Ascending aorta (tissue), 2 donors: ENCODE measurements at regions not wholly inside any gene's neighbourhood (a gene's known extent, or its start where the extent isn't known, plus 50 kb on each side); places are given as distances from the start of the nearest gene placed in this dataset.

Experiments
- DNase-seq, 2 donors: peaks; one replicate each; pipeline ENCODE4 v3.0.0-alpha.2; 2019; ENCODE audit warnings: low spot score in 2 of 2
- H3K27ac ChIP-seq, 2 donors: fragments of 200-600 bp; sonication (generic); one replicate each; pipeline ENCODE4 v1.5.1; 2016 to 2017; ENCODE audit warnings: mild to moderate bottlenecking in 1 of 2
- H3K27me3 ChIP-seq: fragments of 200-600 bp; sonication (generic); one replicate; pipeline ENCODE4 v1.5.1; 2017
- H3K36me3 ChIP-seq, 2 donors: fragments of 200-600 bp; sonication (generic); one replicate each; pipeline ENCODE4 v1.5.1; 2016
- H3K4me1 ChIP-seq, 2 donors: fragments of 200-600 bp; sonication (generic); one replicate each; pipeline ENCODE4 v1.5.1; 2016 to 2017; ENCODE audit warnings: mild to moderate bottlenecking in 1 of 2
- H3K4me3 ChIP-seq, 2 donors: fragments of 200-600 bp; sonication (generic); one replicate each; pipeline ENCODE4 v1.5.1; 2016 to 2017; ENCODE audit warnings: mild to moderate bottlenecking in 1 of 2
- H3K9me3 ChIP-seq, 2 donors: fragments of 200-600 bp; sonication (generic); one replicate each; pipeline ENCODE4 v1.5.1; 2016
- CTCF ChIP-seq, 3 experiments: fragments of 200-600 bp in 2 of 3; fragments of 450-650 bp in 1 of 3; sonication (generic) in 2 of 3; IDR thresholded peaks; one replicate each; pipeline ENCODE4 v1.5.1; 2016 to 2019; ENCODE audit warnings: antibody characterized with exemption in 3 of 3, mild to moderate bottlenecking in 1 of 3, moderate library complexity in 1 of 3
- intact Hi-C: fragments of 100-400 bp; cut with DNase I; formaldehyde crosslinking; loops from one replicate; pipeline ENCODE4 v1.15.1; 2023

GRCh38 chr6:164502833-164503232 lies 806.6 kb downstream of the C6orf118 start:
- H3K27me3 ChIP-seq = no peaks in the 10 kb centered on the region
- no peak overlapping the region for H3K4me3 ChIP-seq
- H3K27ac ChIP-seq = no peak overlapping the region
- no peak for TF ChIP-seq CTCF (IDR thresholded peaks at IDR 0.05)
- H3K36me3 ChIP-seq = no peaks in the 10 kb centered on the region
- no peaks in the 10 kb centered on the region for H3K9me3 ChIP-seq
- no peak for DNase-seq
- intact Hi-C loops = no loop called here
- no peaks in the 10 kb centered on the region for H3K4me1 ChIP-seq

- H3K4me3 ChIP-seq = no peak overlapping the region
- H3K36me3 ChIP-seq = no peaks in the 10 kb centered on the region
- DNase-seq = no peak
- no peaks in the 10 kb centered on the region for H3K9me3 ChIP-seq
- H3K27ac ChIP-seq = no peak overlapping the region
- TF ChIP-seq CTCF (IDR thresholded peaks at IDR 0.05) = no peak
- H3K4me1 ChIP-seq = no peaks in the 10 kb centered on the region
- intact Hi-C loops = no loop called here
- no peaks in the 10 kb centered on the region for H3K27me3 ChIP-seq
Measured at GRCh38 chr6:164495882-164496495, 813.4 kb downstream of the C6orf118 start.

- Histone ChIP-seq H3K36me3 (no peaks in the 10 kb centered on the region), H3K27me3 (no peaks in the 10 kb centered on the region), H3K4me1 (no peaks in the 10 kb centered on the region), H3K9me3 (no peaks in the 10 kb centered on the region), H3K4me3 (no peak overlapping the region), H3K27ac (no peak overlapping the region)
- intact Hi-C loops = no loop called here
- no peak for DNase-seq
- TF ChIP-seq CTCF (IDR thresholded peaks at IDR 0.05) = no peak
Measured at GRCh38 chr6:164478426-164478825, 831.0 kb downstream of the C6orf118 start.

- H3K27me3 ChIP-seq = no peaks in the 10 kb centered on the region
- no peak for DNase-seq
Measured at GRCh38 chr6:164477790-164478189, 831.6 kb downstream of the C6orf118 start.

GRCh38 chr6:164477101-164477500 lies 832.3 kb downstream of the C6orf118 start:
- Histone ChIP-seq H3K27ac (no peak overlapping the region), H3K4me3 (no peak overlapping the region), H3K9me3 (no peaks in the 10 kb centered on the region), H3K27me3 (no peaks in the 10 kb centered on the region), H3K4me1 (no peaks in the 10 kb centered on the region), H3K36me3 (no peaks in the 10 kb centered on the region)
- intact Hi-C loops = no loop called here
- DNase-seq = no peak
- TF ChIP-seq CTCF (IDR thresholded peaks at IDR 0.05) = no peak

More at GRCh38 chr6:164477790-164478189, 831.6 kb downstream of the C6orf118 start:
- H3K4me3 ChIP-seq = no peak overlapping the region
- no peaks in the 10 kb centered on the region for H3K36me3 ChIP-seq
- intact Hi-C loops = no loop called here
- no peaks in the 10 kb centered on the region for H3K4me1 ChIP-seq
- no peak overlapping the region for H3K27ac ChIP-seq
- no peak for TF ChIP-seq CTCF (IDR thresholded peaks at IDR 0.05)
- no peaks in the 10 kb centered on the region for H3K9me3 ChIP-seq
